Right lobe of liver (tissue), 6 donors: ENCODE measurements at regions not wholly inside any gene's neighbourhood (a gene's known extent, or its start where the extent isn't known, plus 50 kb on each side); places are given as distances from the start of the nearest gene placed in this dataset.

ENCODE experiments used
- ATAC-seq, 4 donors: fragments of 200-7000 bp; cut with Tn5 transposase; one replicate each; pipeline ENCODE4 v1.9.1; 2020; ENCODE audit warnings: mild to moderate bottlenecking in 4 of 4, moderate library complexity in 4 of 4
- DNase-seq, 3 donors: peaks; one replicate each; pipeline ENCODE4 v3.0.0-alpha.2; 2020
- H3K27ac ChIP-seq, 3 donors: fragments of 200-600 bp; one replicate each; pipeline ENCODE4 v1.8.0; 2022
- H3K27me3 ChIP-seq, 2 donors: fragments of 200-600 bp; one replicate each; pipeline ENCODE4 v1.8.0; 2022
- H3K36me3 ChIP-seq, 4 donors: fragments of 200-600 bp; sonication (generic) in 1 of 4; one replicate each; pipeline versions ENCODE4 v1.5.1 to v1.8.0; 2017 to 2022; ENCODE audit warnings: control low read depth in 1 of 4
- H3K4me1 ChIP-seq, 4 donors: fragments of 200-600 bp; sonication (generic) in 1 of 4; one replicate each; pipeline versions ENCODE4 v1.5.1 to v1.8.0; 2017 to 2022; ENCODE audit warnings: control low read depth in 1 of 4
- H3K4me3 ChIP-seq, 3 donors: fragments of 200-600 bp; one replicate each; pipeline ENCODE4 v1.8.0; 2022
- H3K9me3 ChIP-seq, 4 donors: fragments of 200-600 bp; sonication (generic) in 1 of 4; one replicate each; pipeline versions ENCODE4 v1.5.1 to v1.8.0; 2017 to 2022; ENCODE audit warnings: control low read depth in 1 of 4
- POLR2A ChIP-seq: fragments of 450-650 bp; IDR thresholded peaks from one replicate; pipeline ENCODE4 v1.6.1; 2017; ENCODE audit warnings: antibody characterized with exemption, mild to moderate bottlenecking
- WGBS: methylation state at CpG from one replicate; pipeline ENCODE4 v1.1.6; 2018; ENCODE audit warnings: low coverage, low lambda C conversion rate; ENCODE audit not compliant: insufficient coverage; ENCODE audit errors: missing lambda C conversion rate; 5-methylcytosine and 5-hydroxymethylcytosine counted together
- intact Hi-C, 2 donors: fragments of 100-400 bp; cut with DNase I; formaldehyde crosslinking; loops; one replicate each; pipeline versions ENCODE4 v1.11.2 to v1.14.1; 2022
- TF ChIP-seq, protein P1 (sequence below), 4 donors: fragments of 200-600 bp in 3 of 4; fragments of 450-650 bp in 1 of 4; IDR thresholded peaks; one replicate each; pipeline versions ENCODE4 v1.5.1 to v1.8.0; 2016 to 2022; ENCODE audit warnings: antibody characterized with exemption in 4 of 4, mild to moderate bottlenecking in 2 of 4
- donor health status: DM: no; HTN: yes; CAD: no.
- donor health status: DM: no; HTN: no; CAD: no.
- donor health status: DM: no; HTN: no; CAD: no.
- donor health status: DM: no; HTN: yes; CAD: no.
- donor health status: DM: no; HTN: yes; CAD: no.

DNA sequence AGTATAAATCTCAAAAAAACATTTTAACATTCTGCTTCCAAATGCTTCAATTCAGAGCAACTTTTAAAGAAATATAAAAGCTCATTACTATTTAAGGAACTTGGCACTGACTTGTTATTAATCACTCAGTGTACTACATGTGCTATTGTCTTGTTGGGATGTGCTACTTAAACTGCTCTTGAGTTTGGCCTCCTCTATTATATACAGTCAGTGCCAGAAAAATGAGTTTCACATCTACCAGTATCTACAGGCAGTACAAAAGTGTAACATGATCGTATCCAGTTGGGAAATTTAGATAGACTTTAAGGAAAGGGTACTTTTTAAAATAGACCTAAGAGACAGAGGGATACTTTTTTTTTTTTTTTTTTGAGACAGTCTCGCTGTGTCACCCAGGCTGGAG, 627.3 kb upstream of the SLC35B3 start:
- WGBS, result 61% methylated on average over 2 of the region's 2 CpGs
- DNase-seq, result no peak
- Histone ChIP-seq H3K9me3 (no peaks in the 10 kb centered on the region), H3K4me1 (no peaks in the 10 kb centered on the region), H3K27me3 (no peaks in the 10 kb centered on the region), H3K4me3 (no peak overlapping the region), H3K27ac (no peak overlapping the region), H3K36me3 (no peaks in the 10 kb centered on the region)
- ATAC-seq, result no peak
- TF ChIP-seq POLR2A, result no peak
- TF ChIP-seq, protein P1, sequence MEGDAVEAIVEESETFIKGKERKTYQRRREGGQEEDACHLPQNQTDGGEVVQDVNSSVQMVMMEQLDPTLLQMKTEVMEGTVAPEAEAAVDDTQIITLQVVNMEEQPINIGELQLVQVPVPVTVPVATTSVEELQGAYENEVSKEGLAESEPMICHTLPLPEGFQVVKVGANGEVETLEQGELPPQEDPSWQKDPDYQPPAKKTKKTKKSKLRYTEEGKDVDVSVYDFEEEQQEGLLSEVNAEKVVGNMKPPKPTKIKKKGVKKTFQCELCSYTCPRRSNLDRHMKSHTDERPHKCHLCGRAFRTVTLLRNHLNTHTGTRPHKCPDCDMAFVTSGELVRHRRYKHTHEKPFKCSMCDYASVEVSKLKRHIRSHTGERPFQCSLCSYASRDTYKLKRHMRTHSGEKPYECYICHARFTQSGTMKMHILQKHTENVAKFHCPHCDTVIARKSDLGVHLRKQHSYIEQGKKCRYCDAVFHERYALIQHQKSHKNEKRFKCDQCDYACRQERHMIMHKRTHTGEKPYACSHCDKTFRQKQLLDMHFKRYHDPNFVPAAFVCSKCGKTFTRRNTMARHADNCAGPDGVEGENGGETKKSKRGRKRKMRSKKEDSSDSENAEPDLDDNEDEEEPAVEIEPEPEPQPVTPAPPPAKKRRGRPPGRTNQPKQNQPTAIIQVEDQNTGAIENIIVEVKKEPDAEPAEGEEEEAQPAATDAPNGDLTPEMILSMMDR (IDR thresholded peaks at IDR 0.05), result no peak
- intact Hi-C loops, result no loop called here

DNA sequence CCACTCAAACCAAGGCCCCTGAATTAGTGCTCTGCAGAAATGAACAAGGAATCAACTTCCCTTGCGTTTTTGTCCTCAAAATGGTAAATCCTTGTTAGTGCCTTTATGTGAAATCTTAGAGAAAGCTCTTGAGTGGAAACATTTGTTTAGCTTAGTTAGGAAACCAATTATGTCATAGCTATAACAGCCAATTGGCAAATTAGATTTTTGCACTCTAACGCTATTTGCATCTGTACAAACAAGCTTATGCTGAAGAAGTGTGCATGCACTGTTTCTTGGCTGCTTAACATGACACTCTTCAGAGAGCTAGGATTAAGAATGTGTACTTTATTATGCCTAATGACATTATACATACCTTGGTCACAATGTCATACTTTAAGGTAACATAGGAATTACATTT, 622.6 kb upstream of the SLC35B3 start:
- H3K27me3 ChIP-seq, result no peaks in the 10 kb centered on the region
- TF ChIP-seq POLR2A, result no peak
- TF ChIP-seq, protein P1 (IDR thresholded peaks at IDR 0.05), result no peak
- no peak for DNase-seq
- H3K36me3 ChIP-seq, result no peaks in the 10 kb centered on the region
- no peaks in the 10 kb centered on the region for H3K4me1 ChIP-seq
- 69% methylated on average over 2 of the region's 2 CpGs for WGBS
- H3K27ac ChIP-seq, result no peak overlapping the region
- H3K4me3 ChIP-seq, result no peak overlapping the region
- intact Hi-C loops, result no loop called here
- no peak for ATAC-seq
- H3K9me3 ChIP-seq, result no peaks in the 10 kb centered on the region

DNA sequence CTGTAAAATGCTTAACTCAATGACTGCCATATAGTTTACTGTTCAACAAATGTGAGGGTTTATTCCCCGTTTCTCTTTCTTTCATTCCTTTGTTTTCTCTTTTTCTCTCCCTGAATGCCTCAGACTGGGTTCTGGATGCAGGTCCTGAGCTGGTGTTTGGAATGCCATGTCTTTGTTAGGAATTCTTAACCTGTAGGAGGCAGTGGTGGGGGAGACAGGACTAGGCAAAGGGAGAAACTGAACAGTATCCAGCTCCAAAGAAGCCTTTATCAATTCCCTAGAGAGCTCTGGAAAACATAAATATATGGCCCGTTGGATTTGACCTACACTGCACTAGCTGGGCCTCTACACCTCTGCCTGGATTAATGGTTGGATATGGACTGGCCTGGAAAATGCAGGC, 621.2 kb upstream of the SLC35B3 start:
- no peaks in the 10 kb centered on the region for H3K27me3 ChIP-seq
- TF ChIP-seq, protein P1 (IDR thresholded peaks at IDR 0.05), result no peak
- no peak for TF ChIP-seq POLR2A
- intact Hi-C loops, result no loop called here
- WGBS, result 44% methylated on average over 2 of the region's 2 CpGs
- no peak overlapping the region for H3K4me3 ChIP-seq
- ATAC-seq, result no peak
- no peaks in the 10 kb centered on the region for H3K4me1 ChIP-seq
- H3K9me3 ChIP-seq, result no peaks in the 10 kb centered on the region
- no peaks in the 10 kb centered on the region for H3K36me3 ChIP-seq
- H3K27ac ChIP-seq, result no peak overlapping the region
- no peak for DNase-seq

DNA sequence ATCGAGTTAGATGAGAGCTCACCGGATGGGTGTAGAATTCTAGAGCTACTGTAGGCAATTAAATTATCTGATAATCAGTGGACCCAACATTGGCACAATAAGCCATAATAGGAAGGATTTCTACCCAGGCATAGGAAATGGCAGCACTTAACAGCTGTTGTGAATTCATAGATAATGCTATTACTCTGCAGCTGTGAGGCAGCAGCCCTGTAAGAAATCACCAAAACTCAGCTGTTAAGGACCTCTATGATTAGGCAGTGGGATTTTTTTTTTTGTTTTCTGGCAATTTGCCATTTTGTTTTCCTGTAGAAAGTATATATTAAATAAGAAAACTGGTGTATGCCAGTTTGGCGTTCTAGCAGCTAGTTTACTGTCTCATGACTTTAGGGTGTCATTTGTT, 609.1 kb upstream of the SLC35B3 start:
- H3K4me1 ChIP-seq, result no peaks in the 10 kb centered on the region
- TF ChIP-seq POLR2A, result no peak
- TF ChIP-seq, protein P1 (IDR thresholded peaks at IDR 0.05), result no peak
- H3K4me3 ChIP-seq, result no peak overlapping the region
- no peak for ATAC-seq
- H3K9me3 ChIP-seq, result no peaks in the 10 kb centered on the region
- DNase-seq, result no peak
- 83% methylated on average over 3 of the region's 3 CpGs for WGBS
- intact Hi-C loops, result no loop called here
- no peak overlapping the region for H3K27ac ChIP-seq
- no peaks in the 10 kb centered on the region for H3K27me3 ChIP-seq
- no peaks in the 10 kb centered on the region for H3K36me3 ChIP-seq

DNA sequence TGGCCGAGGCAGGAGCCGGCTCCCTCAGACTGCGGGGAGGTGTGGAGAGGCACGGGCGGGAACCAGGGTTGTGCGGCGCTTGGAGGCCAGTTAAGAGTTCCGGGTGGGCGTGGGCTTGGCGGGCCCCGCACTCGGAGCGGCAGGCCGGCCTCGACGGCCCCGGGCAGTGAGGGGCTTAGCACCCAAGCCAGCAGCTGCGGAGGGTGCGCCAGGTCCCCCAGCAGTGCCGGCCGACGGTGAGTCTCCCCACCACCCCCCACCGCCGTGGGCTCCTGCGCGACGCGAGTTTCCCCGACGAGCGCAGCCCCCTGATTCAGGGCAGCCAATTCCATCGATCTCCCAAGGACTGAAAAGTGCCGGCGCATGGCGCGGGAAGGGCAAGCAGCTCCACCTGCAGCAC, 605.4 kb upstream of the SLC35B3 start:
- no CpG with 5 or more reads among the region's 36 CpGs for WGBS
- TF ChIP-seq, protein P1 (IDR thresholded peaks at IDR 0.05), result no peak
- no peak for TF ChIP-seq POLR2A

More for the DNA sequence above, 605.4 kb upstream of the SLC35B3 start:
- H3K27ac ChIP-seq, result no peak overlapping the region
- DNase-seq (no peak), ATAC-seq (no peak)
- no peaks in the 10 kb centered on the region for H3K36me3 ChIP-seq
- H3K4me3 ChIP-seq, result no peak overlapping the region
- no peaks in the 10 kb centered on the region for H3K27me3 ChIP-seq
- no peaks in the 10 kb centered on the region for H3K4me1 ChIP-seq
- H3K9me3 ChIP-seq, result no peaks in the 10 kb centered on the region
- intact Hi-C loops, result no loop called here
